ENCODE measurements at regions not wholly inside any gene's neighbourhood (a gene's known extent, or its start where the extent isn't known, plus 50 kb on each side); places are given as distances from the start of the nearest gene placed in this dataset.

GRCh38 chr2:51344886-51345285 is 313.0 kb upstream of the NRXN1 start:
- no peak for TF ChIP-seq CTCF (IDR thresholded peaks at IDR 0.05)
- Mint-ChIP-seq H3K27ac (no peak overlapping the region), H3K27me3 (ENCODE audit: insufficient read depth) (no peaks in the 10 kb centered on the region), H3K4me1 (ENCODE audit: low read depth) (no peaks in the 10 kb centered on the region; the same call in 1 of the 2 replicates), H3K4me3 (no peak overlapping the region), H3K36me3 (ENCODE audit: low read depth) (no peaks in the 10 kb centered on the region; the same call in 1 of the 2 replicates), H3K9me3 (peaks cover 5% of the 10 kb centered on the region)
- no peak for DNase-seq

- Mint-ChIP-seq H3K4me1 (ENCODE audit: low read depth) (no peaks in the 10 kb centered on the region), H3K9me3 (peaks cover 5% of the 10 kb centered on the region), H3K27ac (no peak overlapping the region), H3K27me3 (ENCODE audit: insufficient read depth) (no peaks in the 10 kb centered on the region), H3K4me3 (no peak overlapping the region), H3K36me3 (ENCODE audit: low read depth) (no peaks in the 10 kb centered on the region)
- no peak for DNase-seq
- TF ChIP-seq CTCF (IDR thresholded peaks at IDR 0.05) = no peak
Observed at GRCh38 chr2:51335087-51336058, 303.4 kb upstream of the NRXN1 start.

GRCh38 chr2:51329512-51329911 is 297.6 kb upstream of the NRXN1 start:
- Mint-ChIP-seq H3K4me1 (ENCODE audit: low read depth) (no peaks in the 10 kb centered on the region), H3K9me3 (peaks cover 9% of the 10 kb centered on the region; the same call in 1 of the 2 replicates), H3K27me3 (ENCODE audit: insufficient read depth) (no peaks in the 10 kb centered on the region), H3K36me3 (ENCODE audit: low read depth) (no peaks in the 10 kb centered on the region), H3K4me3 (no peak overlapping the region), H3K27ac (no peak overlapping the region)
- no peak for TF ChIP-seq CTCF (IDR thresholded peaks at IDR 0.05)
- no peak for DNase-seq

GRCh38 chr2:51324051-51324450 is 292.1 kb upstream of the NRXN1 start:
- Mint-ChIP-seq H3K27ac (no peak overlapping the region), H3K36me3 (ENCODE audit: low read depth) (no peaks in the 10 kb centered on the region), H3K4me1 (ENCODE audit: low read depth) (no peaks in the 10 kb centered on the region), H3K27me3 (ENCODE audit: insufficient read depth) (no peaks in the 10 kb centered on the region), H3K4me3 (no peak overlapping the region), H3K9me3 (peaks cover 20% of the 10 kb centered on the region; the same call in 1 of the 2 replicates)
- no peak for DNase-seq
- no peak for TF ChIP-seq CTCF (IDR thresholded peaks at IDR 0.05)

GRCh38 chr2:51322613-51323012 is 290.7 kb upstream of the NRXN1 start:
- Mint-ChIP-seq H3K9me3 (peaks cover 22% of the 10 kb centered on the region), H3K27ac (no peak overlapping the region), H3K27me3 (ENCODE audit: insufficient read depth) (no peaks in the 10 kb centered on the region; the same call in 1 of the 2 replicates), H3K4me3 (no peak overlapping the region), H3K4me1 (ENCODE audit: low read depth) (no peaks in the 10 kb centered on the region), H3K36me3 (ENCODE audit: low read depth) (no peaks in the 10 kb centered on the region)
- no peak for TF ChIP-seq CTCF (IDR thresholded peaks at IDR 0.05)
- DNase-seq = no peak

All from HFFc6 (cell line).